ENCODE measurements at regions not wholly inside any gene's neighbourhood (a gene's known extent, or its start where the extent isn't known, plus 50 kb on each side); places are given as distances from the start of the nearest gene placed in this dataset.
"Not testable (repeated sequence)": the region's sequence is repeated elsewhere in the genome, so short reads cannot be mapped to it uniquely, and the experiment has no call there.

DNA sequence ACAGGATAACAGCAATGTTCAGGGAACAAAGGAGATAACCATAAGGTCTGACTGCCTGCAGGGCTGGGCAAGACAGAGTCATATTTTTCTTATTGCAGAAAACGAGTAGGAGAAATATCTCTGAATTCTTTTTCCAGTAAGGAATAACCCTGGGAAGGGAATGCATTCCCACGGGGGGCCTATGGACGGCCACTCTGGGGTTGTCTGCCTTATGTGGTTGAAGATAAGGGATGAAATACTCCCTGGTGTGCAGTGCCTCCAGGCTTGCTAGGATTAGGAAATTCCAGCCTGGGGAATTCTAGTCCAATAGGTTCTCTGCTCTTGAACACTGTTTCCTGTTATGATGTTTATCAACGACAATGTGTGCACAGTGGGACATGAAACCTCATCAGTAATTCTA lies 185.3 kb upstream of the HSFY2 start:
- DNase-seq = no peak
- Histone ChIP-seq H3K9me3 (ENCODE audit: control insufficient read depth, low read length) (no peaks in the 10 kb centered on the region), H3K27ac (ENCODE audit: low read depth in 1 of 2, low read length in 2 of 2) (no peak overlapping the region), H3K4me1 (ENCODE audit: control insufficient read depth in 1 of 2, insufficient read depth in 2 of 2, low read length in 2 of 2) (no peaks in the 10 kb centered on the region), H3K36me3 (ENCODE audit: control insufficient read depth in 1 of 2, insufficient read depth in 2 of 2, low read length in 1 of 2) (no peaks in the 10 kb centered on the region), H3K4me3 (ENCODE audit: low read length in 2 of 2) (no peak overlapping the region), H3K27me3 (ENCODE audit: control insufficient read depth in 1 of 2, insufficient read depth in 2 of 2, low read length in 1 of 2) (no peaks in the 10 kb centered on the region)
- intact Hi-C loops (cut with DNase I) = no loop called here
- ATAC-seq (ENCODE audit: low FRiP score) = no peak
- 27% methylated on average over 4 of the region's 4 CpGs; no CpG with 5 or more reads in 1 of the 2 donors for WGBS, 2 donors

DNA sequence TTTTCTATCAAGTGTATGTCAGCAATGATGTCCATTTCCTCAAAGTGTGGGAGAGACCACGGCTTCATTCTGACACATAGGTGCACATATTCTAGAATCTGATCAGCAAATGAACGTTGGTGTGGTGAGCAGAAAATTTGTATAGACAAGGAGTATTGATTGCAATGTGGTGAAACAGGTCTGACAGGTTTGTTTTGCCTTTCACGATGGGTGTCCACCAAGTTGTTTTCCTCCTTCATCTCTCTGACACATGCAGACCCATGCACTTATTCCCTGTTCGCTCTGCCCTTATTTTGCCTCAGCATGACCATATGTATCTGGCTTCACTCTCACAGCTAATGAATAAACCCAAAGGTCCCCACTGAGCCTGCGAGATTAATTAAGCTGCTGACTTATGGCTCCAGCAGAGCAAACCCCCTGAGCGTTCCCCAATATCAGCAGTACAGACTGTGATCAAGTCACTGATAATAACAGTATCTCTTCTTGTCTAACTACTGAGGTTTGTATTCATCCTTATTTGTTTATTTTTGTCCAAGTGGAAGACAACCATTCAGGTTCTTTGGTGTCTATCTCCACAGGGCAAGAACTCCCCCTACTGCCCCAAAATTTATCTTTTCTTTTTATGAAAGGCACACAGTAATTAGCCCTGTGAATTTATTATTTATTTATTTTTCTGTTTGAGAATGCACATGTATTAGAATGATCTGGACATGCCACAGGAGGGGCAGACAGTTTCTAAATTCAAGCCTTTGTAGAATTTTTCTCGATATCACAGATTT lies 178.3 kb upstream of the HSFY2 start:
- WGBS, 2 donors = 87% methylated on average over 7 of the region's 7 CpGs; no CpG with 5 or more reads in 1 of the 2 donors
- intact Hi-C loops (cut with DNase I) = no loop called here
- DNase-seq = no peak
- H3K4me1 ChIP-seq (ENCODE audit: control insufficient read depth in 1 of 2, insufficient read depth in 2 of 2, low read length in 2 of 2) = no peaks in the 10 kb centered on the region
- no peak overlapping the region for H3K27ac ChIP-seq (ENCODE audit: low read depth in 1 of 2, low read length in 2 of 2)
- no peak overlapping the region for H3K4me3 ChIP-seq (ENCODE audit: low read length in 2 of 2)
- no peaks in the 10 kb centered on the region for H3K27me3 ChIP-seq (ENCODE audit: control insufficient read depth in 1 of 2, insufficient read depth in 2 of 2, low read length in 1 of 2)
- H3K36me3 ChIP-seq (ENCODE audit: control insufficient read depth in 1 of 2, insufficient read depth in 2 of 2, low read length in 1 of 2) = no peaks in the 10 kb centered on the region
- ATAC-seq (ENCODE audit: low FRiP score) = no peak
- peaks cover 2% of the 10 kb centered on the region for H3K9me3 ChIP-seq (ENCODE audit: control insufficient read depth, low read length)

DNA sequence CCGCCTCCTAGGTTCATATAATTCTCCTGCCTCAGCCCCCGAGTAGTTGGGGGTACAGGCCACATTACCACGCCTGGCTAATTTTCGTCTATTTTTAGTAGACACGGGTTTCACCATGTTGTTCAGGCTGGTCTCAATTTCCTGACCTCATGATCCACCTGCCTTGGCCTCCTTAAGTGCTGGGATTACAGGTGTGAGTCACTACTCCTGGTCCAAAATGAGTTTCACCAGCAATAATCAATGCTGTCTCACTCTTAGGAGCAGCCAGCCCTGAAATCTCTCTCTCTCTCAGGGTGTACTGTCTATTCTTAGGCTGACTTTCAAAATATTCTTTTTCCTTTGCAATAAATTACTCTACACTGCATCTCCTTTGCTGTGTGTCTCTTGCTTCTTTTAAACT lies 177.5 kb upstream of the HSFY2 start:
- intact Hi-C loops (cut with DNase I) = no loop called here
- DNase-seq (no peak), ATAC-seq (ENCODE audit: low FRiP score) (no peak)
- no peak overlapping the region for H3K27ac ChIP-seq (ENCODE audit: low read depth in 1 of 2, low read length in 2 of 2)
- no peak overlapping the region for H3K4me3 ChIP-seq (ENCODE audit: low read length in 2 of 2)
- H3K9me3 ChIP-seq (ENCODE audit: control insufficient read depth, low read length) = peaks cover 2% of the 10 kb centered on the region
- no peaks in the 10 kb centered on the region for H3K27me3 ChIP-seq (ENCODE audit: control insufficient read depth in 1 of 2, insufficient read depth in 2 of 2, low read length in 1 of 2)
- 82% methylated on average over 5 of the region's 5 CpGs; no CpG with 5 or more reads in 1 of the 2 donors for WGBS, 2 donors
- no peaks in the 10 kb centered on the region for H3K4me1 ChIP-seq (ENCODE audit: control insufficient read depth in 1 of 2, insufficient read depth in 2 of 2, low read length in 2 of 2)
- H3K36me3 ChIP-seq (ENCODE audit: control insufficient read depth in 1 of 2, insufficient read depth in 2 of 2, low read length in 1 of 2) = no peaks in the 10 kb centered on the region

DNA sequence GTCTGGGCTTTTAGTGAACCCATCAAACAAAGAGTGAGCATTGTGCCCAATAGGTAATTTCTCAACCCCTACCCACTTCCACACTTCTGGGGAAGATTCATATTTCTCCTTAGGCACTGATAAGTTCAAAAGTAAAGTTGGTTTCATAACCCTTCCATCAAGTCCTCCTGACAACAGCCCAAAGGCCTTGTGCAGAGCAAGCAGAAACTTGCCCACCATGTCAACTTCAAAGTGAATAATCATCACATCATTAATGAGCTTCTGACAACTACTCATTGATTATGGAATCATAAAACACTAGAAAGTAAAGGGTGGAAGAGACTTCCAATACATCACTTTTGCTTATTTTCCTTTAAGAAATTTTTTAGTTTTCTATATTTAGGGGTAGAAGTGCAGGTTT lies 163.3 kb upstream of the HSFY2 start:
- H3K36me3 ChIP-seq (ENCODE audit: control insufficient read depth in 1 of 2, insufficient read depth in 2 of 2, low read length in 1 of 2) = no peaks in the 10 kb centered on the region
- no peak overlapping the region for H3K4me3 ChIP-seq (ENCODE audit: low read length in 2 of 2)
- no peaks in the 10 kb centered on the region for H3K4me1 ChIP-seq (ENCODE audit: control insufficient read depth in 1 of 2, insufficient read depth in 2 of 2, low read length in 2 of 2)
- H3K27me3 ChIP-seq (ENCODE audit: control insufficient read depth in 1 of 2, insufficient read depth in 2 of 2, low read length in 1 of 2) = no peaks in the 10 kb centered on the region
- no peaks in the 10 kb centered on the region for H3K9me3 ChIP-seq (ENCODE audit: control insufficient read depth, low read length)
- intact Hi-C loops (cut with DNase I) = no loop called here
- DNase-seq (no peak), ATAC-seq (ENCODE audit: low FRiP score) (no peak)
- no peak overlapping the region for H3K27ac ChIP-seq (ENCODE audit: low read depth in 1 of 2, low read length in 2 of 2)

DNA sequence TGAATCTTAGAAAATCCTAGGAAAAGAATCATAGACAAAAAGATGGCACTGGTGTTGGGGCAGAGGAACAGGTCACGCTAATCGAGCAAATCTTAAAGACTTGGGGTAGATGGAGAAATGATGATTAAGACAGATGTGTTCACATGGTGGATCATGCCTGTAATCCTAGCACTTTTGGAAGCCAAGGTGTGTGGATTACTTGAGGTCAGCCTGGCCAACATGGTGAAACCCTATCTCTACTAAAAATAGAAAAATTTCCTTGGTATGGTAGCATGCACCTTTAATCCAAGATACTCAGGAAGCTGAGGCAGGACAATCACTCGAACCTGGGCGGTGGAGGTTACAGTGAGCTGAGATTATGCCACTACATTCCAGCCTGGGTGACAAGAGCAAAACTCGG lies 145.7 kb upstream of the HSFY2 start:
- H3K36me3 ChIP-seq (ENCODE audit: control insufficient read depth in 1 of 2, insufficient read depth in 2 of 2, low read length in 1 of 2) = no peaks in the 10 kb centered on the region
- intact Hi-C loops (cut with DNase I) = no loop called here
- H3K4me1 ChIP-seq (ENCODE audit: control insufficient read depth in 1 of 2, insufficient read depth in 2 of 2, low read length in 2 of 2) = no peaks in the 10 kb centered on the region
- no peak overlapping the region for H3K27ac ChIP-seq (ENCODE audit: low read depth in 1 of 2, low read length in 2 of 2)
- H3K9me3 ChIP-seq (ENCODE audit: control insufficient read depth, low read length) = no peaks in the 10 kb centered on the region
- no peak for ATAC-seq (ENCODE audit: low FRiP score)
- no peak overlapping the region for H3K4me3 ChIP-seq (ENCODE audit: low read length in 2 of 2)
- no peaks in the 10 kb centered on the region for H3K27me3 ChIP-seq (ENCODE audit: control insufficient read depth in 1 of 2, insufficient read depth in 2 of 2, low read length in 1 of 2)
- no peak for DNase-seq
- 90% methylated on average over 5 of the region's 5 CpGs; no CpG with 5 or more reads in 1 of the 2 donors for WGBS, 2 donors

DNA sequence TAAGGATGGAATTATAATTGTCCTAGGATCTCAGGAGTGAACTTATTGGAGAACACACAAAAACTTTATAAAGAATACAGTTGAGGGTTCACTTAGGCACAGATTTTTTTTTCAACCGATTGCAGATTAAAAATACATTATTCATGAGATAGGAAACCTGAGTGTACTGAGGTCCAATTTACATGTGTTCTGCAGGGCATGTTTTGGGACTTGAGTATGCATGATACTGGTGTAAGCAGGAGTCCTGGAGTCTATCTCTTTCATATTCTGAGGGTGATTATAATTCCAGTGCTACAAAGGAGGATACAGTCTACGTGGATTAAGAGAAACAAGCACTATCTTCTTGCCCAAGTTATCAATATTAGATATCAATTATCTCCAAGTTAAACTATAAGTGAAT lies 139.3 kb upstream of the HSFY2 start:
- WGBS, 2 donors = 88% methylated on average over 2 of the region's 2 CpGs; no CpG with 5 or more reads in 1 of the 2 donors
- intact Hi-C loops (cut with DNase I) = no loop called here
- H3K27ac ChIP-seq (ENCODE audit: low read depth in 1 of 2, low read length in 2 of 2) = no peak overlapping the region
- H3K36me3 ChIP-seq (ENCODE audit: control insufficient read depth in 1 of 2, insufficient read depth in 2 of 2, low read length in 1 of 2) = no peaks in the 10 kb centered on the region
- H3K4me3 ChIP-seq (ENCODE audit: low read length in 2 of 2) = no peak overlapping the region
- ATAC-seq (ENCODE audit: low FRiP score) (no peak), DNase-seq (no peak)
- no peaks in the 10 kb centered on the region for H3K27me3 ChIP-seq (ENCODE audit: control insufficient read depth in 1 of 2, insufficient read depth in 2 of 2, low read length in 1 of 2)
- H3K9me3 ChIP-seq (ENCODE audit: control insufficient read depth, low read length) = no peaks in the 10 kb centered on the region
- H3K4me1 ChIP-seq (ENCODE audit: control insufficient read depth in 1 of 2, insufficient read depth in 2 of 2, low read length in 2 of 2) = no peaks in the 10 kb centered on the region

DNA sequence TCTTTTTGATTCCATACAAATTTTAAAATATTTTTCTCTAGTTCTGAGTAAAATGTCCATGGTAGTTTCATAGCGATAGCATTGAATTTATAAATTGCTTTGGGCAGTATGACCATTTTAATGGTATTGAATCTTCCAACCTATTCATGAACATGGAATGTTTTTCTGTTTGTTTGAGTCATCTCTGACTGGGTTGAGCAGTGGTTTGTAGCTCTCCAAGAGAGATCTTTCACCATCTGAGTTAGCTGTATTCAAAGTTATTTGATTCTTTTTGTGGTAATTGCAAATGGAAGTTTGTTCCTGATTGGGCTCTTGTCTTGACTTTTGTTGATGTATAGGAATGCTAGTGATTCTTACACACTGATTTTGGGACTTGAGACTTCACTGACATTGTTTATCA lies 136.3 kb upstream of the HSFY2 start:
- H3K4me3 ChIP-seq (ENCODE audit: low read length in 2 of 2) = no peak overlapping the region
- ATAC-seq (ENCODE audit: low FRiP score) (no peak), DNase-seq (no peak)
- no peaks in the 10 kb centered on the region for H3K36me3 ChIP-seq (ENCODE audit: control insufficient read depth in 1 of 2, insufficient read depth in 2 of 2, low read length in 1 of 2)
- no peak overlapping the region for H3K27ac ChIP-seq (ENCODE audit: low read depth in 1 of 2, low read length in 2 of 2)
- WGBS, 2 donors = 97% methylated on average over 1 of the region's 1 CpG; no CpG with 5 or more reads in 1 of the 2 donors
- intact Hi-C loops (cut with DNase I) = no loop called here
- H3K27me3 ChIP-seq (ENCODE audit: control insufficient read depth in 1 of 2, insufficient read depth in 2 of 2, low read length in 1 of 2) = no peaks in the 10 kb centered on the region
- H3K9me3 ChIP-seq (ENCODE audit: control insufficient read depth, low read length) = no peaks in the 10 kb centered on the region
- no peaks in the 10 kb centered on the region for H3K4me1 ChIP-seq (ENCODE audit: control insufficient read depth in 1 of 2, insufficient read depth in 2 of 2, low read length in 2 of 2)

DNA sequence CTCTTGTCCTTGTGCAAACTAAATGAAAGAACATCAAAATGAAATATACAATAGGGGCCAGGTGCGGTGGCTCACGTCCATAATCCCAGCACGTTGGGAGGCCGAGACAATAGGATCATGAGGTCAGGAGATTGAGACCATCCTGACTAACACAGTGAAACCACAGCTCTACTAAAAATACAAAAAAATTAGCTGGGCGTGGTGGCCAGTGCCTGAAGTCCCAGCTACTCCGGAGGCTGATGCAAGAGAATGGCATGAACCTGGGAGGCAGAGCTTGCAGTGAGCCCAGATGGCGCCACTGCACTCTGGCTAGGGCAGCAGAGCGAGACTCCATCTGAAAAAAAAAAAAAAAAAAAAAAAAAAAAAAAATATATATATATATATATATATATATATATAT lies 132.7 kb upstream of the HSFY2 start:
- 96% methylated on average over 8 of the region's 8 CpGs; no CpG with 5 or more reads in 1 of the 2 donors for WGBS, 2 donors
- intact Hi-C loops (cut with DNase I); H3K27ac ChIP-seq (ENCODE audit: low read depth in 1 of 2, low read length in 2 of 2); H3K27me3 ChIP-seq (ENCODE audit: control insufficient read depth in 1 of 2, insufficient read depth in 2 of 2, low read length in 1 of 2); H3K4me1 ChIP-seq (ENCODE audit: control insufficient read depth in 1 of 2, insufficient read depth in 2 of 2, low read length in 2 of 2); ATAC-seq (ENCODE audit: low FRiP score); H3K4me3 ChIP-seq (ENCODE audit: low read length in 2 of 2); H3K36me3 ChIP-seq (ENCODE audit: control insufficient read depth in 1 of 2, insufficient read depth in 2 of 2, low read length in 1 of 2); DNase-seq; H3K9me3 ChIP-seq (ENCODE audit: control insufficient read depth, low read length): not testable (repeated sequence)

DNA sequence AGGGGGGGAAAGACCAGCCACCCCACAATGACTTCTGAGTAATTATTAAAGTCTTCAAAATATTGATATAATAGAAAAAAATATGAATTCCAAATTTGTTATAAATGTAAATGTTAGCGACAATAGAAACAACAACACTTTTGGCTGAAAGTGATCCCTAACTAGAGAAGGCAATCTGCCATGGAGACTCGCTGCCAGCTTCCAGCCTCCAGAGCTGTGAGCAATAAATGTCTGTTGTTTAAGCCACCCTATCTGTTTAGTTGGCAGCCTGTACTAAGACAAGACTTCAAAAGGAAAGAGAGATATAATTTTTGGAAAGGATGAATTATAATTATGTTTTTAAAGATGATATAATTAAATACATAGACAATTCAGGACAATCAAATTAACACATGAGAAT lies 130.8 kb upstream of the HSFY2 start:
- no peaks in the 10 kb centered on the region for H3K4me1 ChIP-seq (ENCODE audit: control insufficient read depth in 1 of 2, insufficient read depth in 2 of 2, low read length in 2 of 2)
- intact Hi-C loops (cut with DNase I) = no loop called here
- no peaks in the 10 kb centered on the region for H3K9me3 ChIP-seq (ENCODE audit: control insufficient read depth, low read length)
- no peaks in the 10 kb centered on the region for H3K36me3 ChIP-seq (ENCODE audit: control insufficient read depth in 1 of 2, insufficient read depth in 2 of 2, low read length in 1 of 2)
- DNase-seq = no peak
- no peak for ATAC-seq (ENCODE audit: low FRiP score)
- H3K27ac ChIP-seq (ENCODE audit: low read depth in 1 of 2, low read length in 2 of 2) = no peak overlapping the region
- WGBS, 2 donors = 47% methylated on average over 2 of the region's 2 CpGs; no CpG with 5 or more reads in 1 of the 2 donors
- H3K4me3 ChIP-seq (ENCODE audit: low read length in 2 of 2) = no peak overlapping the region
- no peaks in the 10 kb centered on the region for H3K27me3 ChIP-seq (ENCODE audit: control insufficient read depth in 1 of 2, insufficient read depth in 2 of 2, low read length in 1 of 2)
